H9 (cell line): ENCODE measurements at regions not wholly inside any gene's neighbourhood (a gene's known extent, or its start where the extent isn't known, plus 50 kb on each side); places are given as distances from the start of the nearest gene placed in this dataset.

Experiments
- DNase-seq: peaks from one replicate; pipeline ENCODE4 v3.0.0-alpha.2; 2017
- H2AFZ ChIP-seq: one replicate; pipeline ENCODE4 v1.6.1; 2013; ENCODE audit warnings: mild to moderate bottlenecking, low read length, control low read depth, moderate library complexity
- H2AK5ac ChIP-seq: 2 replicates; pipeline ENCODE4 v1.6.1; 2013; ENCODE audit warnings: low read length, control low read depth, mixed read lengths; ENCODE audit not compliant: insufficient read length
- H2BK120ac ChIP-seq: one replicate; pipeline ENCODE4 v1.6.1; 2013; ENCODE audit warnings: low read depth, mild to moderate bottlenecking, low read length, control low read depth, inconsistent platforms; ENCODE audit not compliant: poor library complexity, severe bottlenecking
- H2BK12ac ChIP-seq: 2 replicates; pipeline ENCODE4 v1.6.1; 2013; ENCODE audit warnings: low read length, control low read depth, mixed read lengths, low read depth; ENCODE audit not compliant: insufficient read length
- H2BK15ac ChIP-seq: 2 replicates; pipeline ENCODE4 v1.6.1; 2013; ENCODE audit warnings: low read depth, low read length, control low read depth
- H2BK20ac ChIP-seq: one replicate; pipeline ENCODE4 v1.6.1; 2013; ENCODE audit warnings: low read depth, mild to moderate bottlenecking, low read length, control low read depth, inconsistent platforms; ENCODE audit not compliant: poor library complexity, severe bottlenecking
- H2BK5ac ChIP-seq: 2 replicates; pipeline ENCODE4 v1.6.1; 2013; ENCODE audit warnings: low read length, control low read depth, mixed read lengths; ENCODE audit not compliant: insufficient read length
- H3K14ac ChIP-seq: 2 replicates; pipeline ENCODE4 v1.6.1; 2013; ENCODE audit warnings: low read length, control low read depth; ENCODE audit not compliant: insufficient read depth
- H3K18ac ChIP-seq: 2 replicates; pipeline ENCODE4 v1.6.1; 2013; ENCODE audit warnings: low read depth, mild to moderate bottlenecking, mixed read lengths, low read length, control low read depth; ENCODE audit not compliant: insufficient read length
- H3K23ac ChIP-seq: 2 replicates; pipeline ENCODE4 v1.6.1; 2013; ENCODE audit warnings: low read length, control low read depth, mixed read lengths, low read depth; ENCODE audit not compliant: insufficient read length
- H3K23me2 ChIP-seq: 2 replicates; pipeline ENCODE4 v1.6.1; 2013; ENCODE audit warnings: low read depth, mild to moderate bottlenecking, mixed read lengths, low read length, control low read depth; ENCODE audit not compliant: insufficient read length, poor library complexity, severe bottlenecking
- H3K27ac ChIP-seq: 2 replicates; pipeline ENCODE4 v1.5.1; 2013; ENCODE audit warnings: low read length, control low read depth, mixed read lengths, low read depth; ENCODE audit not compliant: insufficient read length
- H3K27me3 ChIP-seq: 2 replicates; pipeline ENCODE4 v1.6.1; 2013; ENCODE audit warnings: low read length, control low read depth, inconsistent platforms; ENCODE audit not compliant: insufficient read depth
- H3K4ac ChIP-seq: 2 replicates; pipeline ENCODE4 v1.6.1; 2013; ENCODE audit warnings: low read depth, mild to moderate bottlenecking, control low read depth, inconsistent platforms, low read length, moderate library complexity
- H3K4me1 ChIP-seq: 2 replicates; pipeline ENCODE4 v1.6.1; 2013; ENCODE audit warnings: low read length, control low read depth, inconsistent platforms; ENCODE audit not compliant: insufficient read depth
- H3K4me2 ChIP-seq: 2 replicates; pipeline ENCODE4 v1.6.1; 2013; ENCODE audit warnings: low read length, control low read depth, mixed read lengths; ENCODE audit not compliant: insufficient read length, insufficient read depth
- H3K56ac ChIP-seq: 2 replicates; pipeline ENCODE4 v1.6.1; 2013; ENCODE audit warnings: low read depth, mild to moderate bottlenecking, mixed read lengths, low read length, control low read depth; ENCODE audit not compliant: insufficient read length
- H3K79me1 ChIP-seq: 2 replicates; pipeline ENCODE4 v1.6.1; 2013; ENCODE audit warnings: low read depth, mild to moderate bottlenecking, moderate library complexity, low read length, control low read depth, inconsistent platforms; ENCODE audit not compliant: insufficient read depth, poor library complexity, severe bottlenecking
- H3K79me2 ChIP-seq: 2 replicates; pipeline ENCODE4 v1.6.1; 2013; ENCODE audit warnings: low read length, control low read depth, inconsistent platforms; ENCODE audit not compliant: insufficient read depth
- H3K9ac ChIP-seq: 2 replicates; pipeline ENCODE4 v1.6.1; 2013; ENCODE audit warnings: low read length, control low read depth, mixed read lengths; ENCODE audit not compliant: insufficient read length; ENCODE audit errors: extremely low read depth
- H3K9me3 ChIP-seq: one replicate; pipeline ENCODE4 v1.6.1; 2013; ENCODE audit warnings: low read depth, low read length, inconsistent platforms; ENCODE audit not compliant: control insufficient read depth
- H3T11ph ChIP-seq: one replicate; pipeline ENCODE4 v1.6.1; 2013; ENCODE audit warnings: mild to moderate bottlenecking, low read length, control low read depth, inconsistent platforms
- H4K20me1 ChIP-seq: one replicate; pipeline ENCODE4 v1.6.1; 2013; ENCODE audit not compliant: control insufficient read depth, insufficient read length, insufficient read depth
- H4K5ac ChIP-seq: 2 replicates; pipeline ENCODE4 v1.6.1; 2013; ENCODE audit warnings: low read depth, mild to moderate bottlenecking, mixed read lengths, low read length, control low read depth; ENCODE audit not compliant: insufficient read length
- H4K8ac ChIP-seq: replicated peaks from 2 replicates; pipeline ENCODE4 v1.6.1; 2013; ENCODE audit warnings: low read length, control low read depth, mixed read lengths, low read depth; ENCODE audit not compliant: insufficient read length
- H4K91ac ChIP-seq: 2 replicates; pipeline ENCODE4 v1.6.1; 2013; ENCODE audit warnings: low read depth, mild to moderate bottlenecking, moderate library complexity, mixed read lengths, low read length, control low read depth; ENCODE audit not compliant: insufficient read length
- H3K27ac Mint-ChIP-seq, 3 experiments: 2 replicates in 2 of 3; 3 replicates in 1 of 3; pipeline ENCODE4 v1.8.0; 2020 to 2021; ENCODE audit warnings: mixed read lengths in 3 of 3, mild to moderate bottlenecking in 1 of 3, moderate library complexity in 1 of 3
- H3K27me3 Mint-ChIP-seq: 2 replicates; pipeline ENCODE4 v1.8.0; 2021; ENCODE audit warnings: low read depth, mild to moderate bottlenecking, moderate library complexity, mixed read lengths
- H3K36me3 Mint-ChIP-seq, 3 experiments: 2 replicates in 2 of 3; 3 replicates in 1 of 3; pipeline ENCODE4 v1.8.0; 2020 to 2021; ENCODE audit warnings: low read depth in 3 of 3, mixed read lengths in 3 of 3; ENCODE audit not compliant: insufficient read depth in 1 of 3
- H3K4me1 Mint-ChIP-seq, 2 experiments: 2 replicates each; pipeline ENCODE4 v1.8.0; 2020; ENCODE audit warnings: mixed read lengths in 2 of 2
- H3K4me3 Mint-ChIP-seq, 2 experiments: 2 replicates in 1 of 2; 3 replicates in 1 of 2; pipeline ENCODE4 v1.8.0; 2020 to 2021; ENCODE audit warnings: mild to moderate bottlenecking in 2 of 2, mixed read lengths in 2 of 2, moderate library complexity in 1 of 2
- H3K9me3 Mint-ChIP-seq, 2 experiments: 2 replicates in 1 of 2; 3 replicates in 1 of 2; pipeline ENCODE4 v1.8.0; 2020; ENCODE audit warnings: mild to moderate bottlenecking in 2 of 2, mixed read lengths in 2 of 2, moderate library complexity in 1 of 2
- WGBS: extraction: QIAGEN DNeasy Blood & Tissue Kit; methylation state at CpG from one replicate; pipeline ENCODE4 v1.1.7; 2013; ENCODE audit warnings: missing lambda C conversion rate, low lambda C conversion rate, mixed read lengths; ENCODE audit not compliant: insufficient read length; ENCODE audit errors: extremely low coverage; 5-methylcytosine and 5-hydroxymethylcytosine counted together
- TF ChIP-seq, protein P1 (sequence below): fragments of 200-600 bp; sonication (generic); conservative IDR thresholded peaks from 3 replicates; pipeline ENCODE4 v1.8.0; 2021; ENCODE audit warnings: antibody characterized with exemption, mild to moderate bottlenecking

GRCh38 chr1:157363660-157364140, 188.6 kb downstream of the FCRL5 start:
- Histone ChIP-seq H3T11ph (no peak overlapping the region), H3K4me2 (no peak overlapping the region), H3K18ac (no peak overlapping the region), H2AFZ (no peak overlapping the region), H3K4me1 (peaks cover 5% of the 10 kb centered on the region; the same call in 1 of the 2 replicates), H3K79me1 (no peaks in the 10 kb centered on the region), H3K4ac (no peak overlapping the region), H4K5ac (no peak overlapping the region), H2BK5ac (no peak overlapping the region), H3K23me2 (no peaks in the 10 kb centered on the region), H2BK120ac (no peak overlapping the region), H3K14ac (no peak overlapping the region), H3K9ac (no peak overlapping the region), H2BK15ac (no peak overlapping the region), H3K79me2 (no peaks in the 10 kb centered on the region), H4K8ac (no peak overlapping the region), H2BK12ac (no peak overlapping the region), H4K20me1 (no peaks in the 10 kb centered on the region), H2AK5ac (no peak overlapping the region), H3K9me3 (no peaks in the 10 kb centered on the region), H3K27ac (no peak overlapping the region), H3K23ac (no peak overlapping the region), H3K56ac (no peak overlapping the region), H3K27me3 (no peaks in the 10 kb centered on the region), H2BK20ac (no peak overlapping the region), H4K91ac (no peak overlapping the region)
- H3K4me1 Mint-ChIP-seq: peaks cover 7 to 11% of the 10 kb centered on the region in 2 experiments
- no peak overlapping the region for H3K4me3 Mint-ChIP-seq
- no CpG with 5 or more reads among the region's 7 CpGs for WGBS
- peaks cover 0 to 4% of the 10 kb centered on the region in 2 experiments; a peak in 1 of 5 replicates for H3K9me3 Mint-ChIP-seq
- H3K36me3 Mint-ChIP-seq: no peaks in the 10 kb centered on the region
- DNase-seq: peak; percentile 78
- H3K27ac Mint-ChIP-seq: no peak overlapping the region
- TF ChIP-seq, protein P1, sequence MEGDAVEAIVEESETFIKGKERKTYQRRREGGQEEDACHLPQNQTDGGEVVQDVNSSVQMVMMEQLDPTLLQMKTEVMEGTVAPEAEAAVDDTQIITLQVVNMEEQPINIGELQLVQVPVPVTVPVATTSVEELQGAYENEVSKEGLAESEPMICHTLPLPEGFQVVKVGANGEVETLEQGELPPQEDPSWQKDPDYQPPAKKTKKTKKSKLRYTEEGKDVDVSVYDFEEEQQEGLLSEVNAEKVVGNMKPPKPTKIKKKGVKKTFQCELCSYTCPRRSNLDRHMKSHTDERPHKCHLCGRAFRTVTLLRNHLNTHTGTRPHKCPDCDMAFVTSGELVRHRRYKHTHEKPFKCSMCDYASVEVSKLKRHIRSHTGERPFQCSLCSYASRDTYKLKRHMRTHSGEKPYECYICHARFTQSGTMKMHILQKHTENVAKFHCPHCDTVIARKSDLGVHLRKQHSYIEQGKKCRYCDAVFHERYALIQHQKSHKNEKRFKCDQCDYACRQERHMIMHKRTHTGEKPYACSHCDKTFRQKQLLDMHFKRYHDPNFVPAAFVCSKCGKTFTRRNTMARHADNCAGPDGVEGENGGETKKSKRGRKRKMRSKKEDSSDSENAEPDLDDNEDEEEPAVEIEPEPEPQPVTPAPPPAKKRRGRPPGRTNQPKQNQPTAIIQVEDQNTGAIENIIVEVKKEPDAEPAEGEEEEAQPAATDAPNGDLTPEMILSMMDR: peak; percentile 74
- H3K27me3 Mint-ChIP-seq: no peaks in the 10 kb centered on the region; the same call in 1 of the 2 replicates
